ENCODE measurements at regions not wholly inside any gene's neighbourhood (a gene's known extent, or its start where the extent isn't known, plus 50 kb on each side); places are given as distances from the start of the nearest gene placed in this dataset.

DNA sequence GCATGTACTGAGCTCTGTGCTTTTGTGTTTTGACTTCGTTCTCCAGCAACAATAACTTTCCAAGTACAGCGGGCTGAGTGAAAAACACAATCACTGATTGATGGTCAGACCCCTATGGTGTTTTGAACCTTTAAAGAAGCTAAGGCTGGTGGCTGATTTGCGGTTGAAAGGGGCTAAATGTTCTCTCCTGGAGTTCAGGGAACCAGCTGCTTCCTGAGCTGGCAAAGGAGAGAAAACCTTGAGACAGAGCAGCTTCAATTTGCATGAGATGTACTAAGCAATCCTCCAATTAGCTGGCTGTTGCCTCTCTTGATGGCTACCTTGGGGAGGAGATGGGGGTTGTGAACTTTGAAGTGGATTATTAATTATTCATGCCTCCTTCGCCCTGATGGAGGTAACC lies 546.7 kb upstream of the SEL1L start:
- FAIRE-seq (no peak), DNase-seq (ENCODE audit: extremely low spot score, insufficient read length, low read depth) (no peak)

DNA sequence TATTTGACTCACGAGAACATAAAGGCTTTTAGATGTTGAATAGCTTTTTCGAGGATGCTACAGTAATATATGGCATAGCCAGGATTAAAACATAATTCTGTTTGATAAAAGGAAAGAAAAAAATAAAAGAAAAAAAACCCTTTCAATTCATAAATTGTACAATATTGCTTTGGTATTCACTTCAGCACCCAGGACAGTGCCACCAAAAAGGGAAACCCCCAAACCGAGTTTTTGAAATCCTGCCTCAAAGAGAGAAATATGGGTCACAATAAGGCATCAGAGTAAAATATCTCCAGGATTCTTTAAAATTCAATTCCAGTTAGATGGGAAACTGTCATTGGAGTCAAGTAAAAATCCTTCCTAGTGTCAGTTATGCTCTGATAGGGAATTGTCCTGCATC lies 551.2 kb upstream of the SEL1L start:
- DNase-seq (ENCODE audit: extremely low spot score, insufficient read length, low read depth) (no peak), FAIRE-seq (no peak)

DNA sequence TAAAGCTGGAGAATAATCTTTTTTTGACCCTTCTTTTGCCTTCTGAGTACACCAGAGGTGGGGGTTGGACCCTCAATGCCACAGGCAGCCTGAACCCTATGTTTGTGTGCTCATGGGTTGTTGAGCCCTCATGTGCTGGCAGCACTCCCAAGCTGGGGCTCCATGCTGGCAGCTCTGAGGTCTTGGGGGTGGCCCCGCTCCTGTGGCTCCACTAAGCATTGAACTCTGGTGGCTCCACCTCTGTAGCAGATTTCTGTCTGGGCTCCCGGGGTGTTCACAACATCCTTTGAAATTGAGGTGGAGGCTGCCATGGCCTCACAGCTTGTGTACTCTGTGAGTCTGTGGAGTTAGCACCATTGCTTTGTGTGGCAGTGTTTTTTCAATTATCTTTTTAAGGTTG lies 557.4 kb upstream of the SEL1L start:
- FAIRE-seq: no peak

DNA sequence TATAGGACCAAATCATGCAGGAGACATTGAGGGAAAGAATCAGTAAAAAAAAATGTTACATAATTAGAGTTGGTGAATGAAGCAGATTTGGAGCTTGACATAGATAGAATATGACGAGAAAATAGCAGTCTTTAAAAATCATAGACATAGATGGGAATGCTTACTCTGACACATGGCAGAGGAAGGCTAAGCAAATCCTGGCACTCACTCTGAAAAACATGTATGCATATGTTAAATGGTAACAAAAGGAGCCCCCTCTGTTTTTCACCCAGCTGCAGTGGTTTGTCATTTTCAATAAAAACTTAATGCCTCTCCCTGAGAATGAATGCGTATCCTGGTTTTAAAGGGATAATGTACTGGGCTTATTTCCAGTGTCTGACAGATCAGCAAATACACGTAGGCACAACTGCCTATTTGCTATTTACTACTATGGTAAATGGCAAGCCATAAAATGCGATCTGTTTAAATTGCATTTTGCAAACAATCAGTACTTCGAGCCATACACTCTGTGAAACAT lies 561.2 kb upstream of the SEL1L start:
- DNase-seq (ENCODE audit: extremely low spot score, insufficient read length, low read depth) (no peak), FAIRE-seq (no peak)

More for the DNA sequence above, 557.4 kb upstream of the SEL1L start:
- DNase-seq (ENCODE audit: extremely low spot score, insufficient read length, low read depth): no peak

DNA sequence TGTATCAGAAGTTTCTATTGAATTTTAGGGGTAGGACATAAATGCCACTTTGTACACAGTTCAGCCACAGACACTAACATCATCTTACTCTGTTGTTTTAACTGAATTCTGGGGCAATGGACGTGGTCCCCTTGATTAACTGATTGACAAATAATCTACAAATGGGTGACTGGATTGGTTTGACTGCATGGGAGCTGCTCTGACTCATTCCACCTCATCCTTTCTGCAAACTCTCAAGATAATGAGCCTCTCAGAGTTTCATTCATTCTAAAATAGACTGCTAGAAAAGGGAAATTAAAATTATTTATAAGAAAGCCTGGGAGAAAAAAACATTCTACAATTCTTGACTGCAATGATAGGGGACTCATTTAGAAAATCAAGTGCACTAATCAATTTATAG lies 570.4 kb upstream of the SEL1L start:
- DNase-seq (ENCODE audit: extremely low spot score, insufficient read length, low read depth) (no peak), FAIRE-seq (no peak)

DNA sequence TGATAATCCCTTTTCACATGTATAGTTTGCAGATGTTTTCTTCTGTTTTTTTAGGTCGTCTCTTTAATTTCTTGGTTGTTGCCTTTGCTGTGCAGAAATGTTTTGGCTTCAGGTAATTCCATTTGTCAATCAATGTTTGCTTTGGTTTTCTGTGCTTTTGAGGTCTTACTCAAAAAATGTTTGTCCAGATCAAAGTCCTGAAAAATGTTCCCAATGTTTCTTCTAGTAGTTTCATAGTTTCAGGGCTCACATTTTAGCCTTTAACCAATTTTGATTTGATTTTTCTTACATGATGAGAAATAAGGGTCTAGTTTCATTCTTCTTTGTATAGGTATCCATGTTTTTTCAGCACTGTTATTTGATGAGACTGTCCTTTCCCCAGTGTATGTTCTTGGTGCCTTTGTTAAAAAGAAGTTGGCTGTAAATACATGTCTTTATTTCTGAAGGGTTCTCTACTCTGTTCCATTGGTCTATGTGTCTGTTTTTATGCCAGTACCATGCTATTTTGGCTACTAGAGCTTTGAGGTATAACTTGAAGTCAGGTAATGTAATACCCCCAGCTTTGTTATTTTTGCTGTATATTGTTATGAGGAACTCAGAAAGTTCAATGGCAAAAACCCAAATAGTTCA lies 578.7 kb upstream of the SEL1L start:
- DNase-seq (ENCODE audit: extremely low spot score, insufficient read length, low read depth) (no peak), FAIRE-seq (no peak)

DNA sequence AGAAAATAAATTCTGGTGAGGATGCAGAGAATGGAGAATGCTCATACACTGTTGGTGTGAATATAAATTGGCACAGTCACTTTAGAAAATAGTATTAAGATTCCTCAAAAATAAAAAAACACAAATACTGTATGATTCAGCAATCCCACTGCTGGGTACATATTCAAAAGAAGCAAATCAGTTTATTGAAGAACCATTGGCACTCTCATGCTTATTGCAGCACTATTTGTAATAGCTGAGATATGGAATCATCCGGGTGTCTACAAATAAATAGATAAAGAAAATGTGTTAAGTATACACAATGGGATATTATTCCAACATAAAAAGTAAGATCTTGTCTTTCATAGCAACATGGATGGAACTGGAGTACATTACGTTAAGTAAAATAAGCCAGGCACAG lies 579.4 kb upstream of the SEL1L start:
- DNase-seq (ENCODE audit: extremely low spot score, insufficient read length, low read depth): no peak
- FAIRE-seq: no peak

DNA sequence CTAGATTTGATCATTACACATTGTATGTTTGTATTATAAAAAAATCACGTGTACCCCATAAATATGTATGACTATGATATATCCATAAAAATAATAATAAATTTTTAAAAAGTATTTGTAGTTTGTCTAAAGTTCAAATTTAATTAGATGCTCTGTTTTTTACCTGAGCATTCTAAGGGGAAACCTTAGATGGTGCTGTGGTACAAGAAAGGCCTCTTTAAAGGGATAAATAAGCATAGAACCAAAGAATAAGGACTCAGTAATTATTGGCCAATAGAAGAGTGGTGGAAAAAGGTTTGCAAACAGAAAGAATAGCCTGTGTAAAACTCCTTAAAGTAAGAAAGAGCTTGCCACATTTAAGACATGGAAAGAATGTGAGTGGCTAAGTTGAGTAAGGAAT lies 580.1 kb upstream of the SEL1L start:
- no peak for DNase-seq (ENCODE audit: extremely low spot score, insufficient read length, low read depth)
- no peak for FAIRE-seq

DNA sequence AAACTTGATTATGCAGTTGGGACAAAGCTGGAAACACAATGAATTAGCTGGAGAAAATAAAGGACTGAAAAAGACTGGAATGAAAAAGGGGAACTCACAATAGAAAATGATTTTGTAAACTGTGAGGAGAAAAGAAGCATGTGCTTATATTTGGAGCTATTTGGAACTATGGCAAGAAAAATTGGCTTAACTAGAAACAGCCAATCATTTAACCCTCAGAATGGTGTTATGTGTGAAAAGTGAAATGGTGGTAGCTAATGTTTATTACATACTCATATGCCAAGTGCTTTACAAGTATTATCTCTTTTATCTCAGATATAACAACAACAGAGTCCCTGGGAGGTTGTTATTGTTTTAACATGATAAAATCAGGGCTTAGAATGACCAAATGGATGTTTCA lies 583.1 kb upstream of the SEL1L start:
- no peak for FAIRE-seq
- DNase-seq (ENCODE audit: extremely low spot score, insufficient read length, low read depth): no peak

DNA sequence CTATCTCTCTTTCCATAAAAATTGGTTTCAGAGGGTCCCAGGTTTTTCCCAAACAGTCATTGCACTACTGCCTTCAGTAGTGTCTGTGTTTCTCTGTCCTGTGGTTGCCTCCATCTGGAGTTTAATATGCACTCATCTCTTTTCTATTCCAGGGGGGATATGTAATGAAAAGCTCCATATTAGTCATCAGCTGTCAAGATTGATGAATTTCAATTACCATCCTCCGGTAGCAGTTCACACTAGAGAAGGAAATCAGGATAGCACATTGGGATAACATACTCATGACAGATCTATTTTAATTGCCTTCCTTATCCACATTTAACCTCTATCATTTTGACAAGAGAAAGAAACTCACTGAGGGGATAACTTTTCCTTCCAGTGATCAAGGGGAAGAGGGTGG lies 589.0 kb upstream of the SEL1L start:
- FAIRE-seq: no peak

DNA sequence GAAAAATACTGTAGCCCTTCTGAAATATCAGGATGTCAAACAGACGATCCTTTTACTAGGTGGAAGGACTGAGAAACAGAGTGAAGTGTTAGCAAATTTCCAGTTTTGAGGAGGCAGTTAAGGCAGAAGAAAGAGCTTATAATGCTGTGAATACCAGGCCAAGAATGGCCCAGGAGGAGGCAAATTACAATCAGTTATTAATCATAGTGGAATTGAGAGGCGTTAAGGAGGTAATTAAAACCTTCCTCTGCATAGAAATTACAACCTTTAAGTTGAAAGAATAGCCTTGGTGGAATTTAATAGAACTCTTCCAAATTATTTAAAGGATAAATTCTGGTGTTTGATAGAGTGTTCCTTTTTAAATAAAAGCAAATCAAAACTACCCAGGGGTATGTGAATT lies 590.9 kb upstream of the SEL1L start:
- no peak for FAIRE-seq
- DNase-seq (ENCODE audit: extremely low spot score, insufficient read length, low read depth): no peak

More for the DNA sequence above, 589.0 kb upstream of the SEL1L start:
- DNase-seq (ENCODE audit: extremely low spot score, insufficient read length, low read depth): no peak

DNA sequence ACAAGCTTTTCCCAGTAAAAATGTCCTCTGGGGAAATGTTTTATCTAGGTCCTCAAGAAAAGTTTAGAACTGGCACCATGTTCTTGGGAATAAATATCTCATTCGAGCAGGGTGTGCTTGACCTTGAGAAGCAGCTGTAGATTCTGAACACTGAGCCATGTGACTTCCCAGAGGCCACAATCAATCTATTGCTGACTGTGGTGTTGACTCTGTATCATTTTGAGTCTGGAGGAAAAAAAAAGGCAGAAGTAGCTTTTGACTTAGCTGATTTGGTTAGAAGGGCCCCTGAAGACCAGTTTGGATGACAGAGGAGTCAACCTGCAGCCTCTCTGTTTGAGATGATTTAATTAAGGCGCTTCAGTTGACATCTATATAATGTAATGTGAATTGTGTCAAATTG lies 592.4 kb upstream of the SEL1L start:
- no peak for DNase-seq (ENCODE audit: extremely low spot score, insufficient read length, low read depth)
- no peak for FAIRE-seq

DNA sequence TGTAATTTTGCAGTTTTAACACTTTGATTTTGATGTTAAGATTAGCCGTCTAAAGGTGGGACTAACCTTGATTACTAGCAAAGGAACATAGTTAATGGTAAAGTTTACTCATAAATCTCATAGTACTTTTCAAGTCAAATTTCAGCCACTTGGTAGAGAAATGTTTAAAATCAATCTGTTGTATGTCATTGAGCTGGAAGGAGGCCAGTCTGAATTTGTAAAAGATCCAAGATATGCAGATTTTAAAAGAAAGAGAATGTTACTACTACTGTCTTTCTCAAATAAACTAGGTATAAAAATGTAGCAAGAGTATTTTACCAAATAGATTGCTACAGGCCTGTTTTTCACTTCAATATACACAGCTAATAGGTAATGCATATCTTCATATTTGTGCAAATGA lies 600.8 kb upstream of the SEL1L start:
- FAIRE-seq (no peak), DNase-seq (ENCODE audit: extremely low spot score, insufficient read length, low read depth) (no peak)

DNA sequence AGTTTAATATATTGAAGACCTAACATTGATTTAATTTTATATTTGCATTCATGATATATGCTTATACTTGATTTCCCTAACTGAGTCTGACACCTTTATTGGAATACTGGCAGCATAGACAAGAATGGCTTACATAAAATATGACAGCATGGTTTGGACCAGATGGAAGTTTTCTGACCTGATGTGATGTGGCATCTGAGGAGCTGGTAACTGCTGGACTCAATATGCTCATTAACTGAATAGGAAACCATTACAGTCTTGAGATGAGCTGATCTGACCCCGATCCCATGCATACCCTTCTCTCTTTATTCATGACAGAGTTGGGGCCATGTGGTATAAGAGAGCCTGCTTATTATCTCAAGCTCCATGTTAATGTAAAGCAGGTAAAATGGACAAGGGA lies 604.8 kb upstream of the SEL1L start:
- DNase-seq (ENCODE audit: extremely low spot score, insufficient read length, low read depth) (no peak), FAIRE-seq (no peak)

DNA sequence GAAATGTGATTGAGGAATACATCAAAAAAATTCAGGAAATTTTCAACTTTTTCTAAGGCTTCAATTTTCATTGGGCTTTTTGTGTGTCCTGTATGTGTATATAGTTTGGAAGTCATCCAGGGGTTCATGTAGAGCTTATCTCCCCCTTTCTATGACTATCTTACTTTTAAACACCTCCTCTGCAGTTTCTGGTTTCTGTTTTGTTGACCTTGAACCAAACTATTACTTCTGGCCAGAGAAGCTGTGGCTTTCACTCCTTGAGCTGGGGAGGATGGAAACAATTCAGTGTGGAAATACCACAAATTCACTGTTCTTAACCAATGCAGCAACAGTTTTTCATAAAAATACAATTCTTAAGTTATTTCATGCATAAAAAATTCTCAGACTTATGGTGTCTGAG lies 613.2 kb upstream of the SEL1L start:
- DNase-seq (ENCODE audit: extremely low spot score, insufficient read length, low read depth) (no peak), FAIRE-seq (no peak)

DNA sequence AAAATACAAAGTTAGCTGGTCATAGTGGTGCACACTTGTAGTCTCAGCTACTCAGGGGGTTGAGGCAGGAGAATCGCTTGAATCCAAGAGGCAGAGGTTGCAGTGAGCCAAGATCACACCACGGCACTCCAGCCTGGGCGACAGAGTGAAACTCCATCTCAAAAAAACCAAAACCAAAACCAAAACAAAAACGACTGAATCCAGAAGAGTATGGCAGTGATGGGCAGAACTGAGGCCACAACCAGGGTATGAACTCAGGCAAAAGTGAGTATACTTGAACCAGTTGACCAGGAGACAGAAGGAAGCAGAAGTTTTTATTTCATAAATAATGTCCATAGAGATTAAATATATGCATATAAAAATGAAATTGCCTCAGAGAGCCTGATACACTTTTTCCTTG lies 620.0 kb upstream of the SEL1L start:
- FAIRE-seq (no peak), DNase-seq (ENCODE audit: extremely low spot score, insufficient read length, low read depth) (no peak)

DNA sequence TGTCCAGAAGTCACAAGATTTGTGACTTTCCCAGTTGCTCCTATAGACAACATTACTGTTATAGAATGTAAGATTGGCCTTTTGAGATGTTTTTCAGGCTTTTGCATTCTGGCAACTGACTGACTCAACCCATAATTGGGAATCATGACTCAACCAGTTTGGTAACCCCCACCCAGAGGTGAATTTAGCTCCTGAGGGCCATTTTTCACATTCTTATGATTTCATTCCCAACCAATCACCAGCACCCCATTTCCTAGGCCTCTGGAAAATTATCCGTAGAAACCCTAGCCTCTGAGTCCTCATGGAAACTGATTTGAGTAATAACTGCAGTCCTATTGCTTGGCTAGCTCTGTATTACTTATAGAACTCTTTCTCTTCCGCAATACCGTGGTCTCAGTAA lies 626.0 kb upstream of the SEL1L start:
- no peak for FAIRE-seq

DNA sequence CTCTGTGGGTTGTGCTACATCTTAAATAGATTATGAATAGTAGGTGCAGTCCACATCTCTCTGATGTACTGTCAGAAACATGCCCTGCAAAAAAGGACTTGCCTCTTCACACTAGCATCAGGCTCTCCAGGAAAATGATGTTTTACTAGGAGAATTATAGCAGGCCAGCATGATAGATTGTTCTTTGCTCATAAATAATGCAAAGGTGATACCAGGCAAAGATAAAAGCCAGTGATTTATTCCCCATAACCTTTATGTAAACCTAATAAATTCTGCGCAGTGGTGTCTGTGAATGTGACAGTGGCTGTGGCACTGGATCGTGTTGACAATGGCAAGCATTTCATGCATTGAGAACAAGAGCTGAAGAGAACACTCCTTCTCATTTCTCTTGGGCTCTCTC lies 646.5 kb upstream of the SEL1L start:
- DNase-seq (ENCODE audit: extremely low spot score, insufficient read length, low read depth): no peak
- no peak for FAIRE-seq

More for the DNA sequence above, 626.0 kb upstream of the SEL1L start:
- DNase-seq (ENCODE audit: extremely low spot score, insufficient read length, low read depth): no peak

DNA sequence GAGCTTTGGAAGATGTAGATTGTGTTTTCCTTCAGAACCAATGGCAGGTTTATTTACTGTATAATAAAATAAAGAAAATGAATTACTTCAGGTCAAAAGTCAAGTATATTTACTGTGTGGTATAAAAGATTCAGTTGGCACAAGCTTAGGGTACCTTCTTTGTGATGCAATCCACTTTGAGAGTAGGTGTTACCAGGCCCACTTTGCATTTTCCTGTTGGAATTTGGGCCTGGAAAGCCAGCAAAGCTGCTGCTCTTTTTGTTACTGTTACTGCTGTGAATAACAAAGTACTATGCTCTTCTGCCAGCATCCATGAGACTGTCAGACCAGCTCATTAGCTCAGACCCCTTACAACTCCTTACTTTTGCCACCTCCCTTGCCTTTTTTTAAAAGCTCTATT lies 649.0 kb upstream of the SEL1L start:
- FAIRE-seq (no peak), DNase-seq (ENCODE audit: extremely low spot score, insufficient read length, low read depth) (no peak)

DNA sequence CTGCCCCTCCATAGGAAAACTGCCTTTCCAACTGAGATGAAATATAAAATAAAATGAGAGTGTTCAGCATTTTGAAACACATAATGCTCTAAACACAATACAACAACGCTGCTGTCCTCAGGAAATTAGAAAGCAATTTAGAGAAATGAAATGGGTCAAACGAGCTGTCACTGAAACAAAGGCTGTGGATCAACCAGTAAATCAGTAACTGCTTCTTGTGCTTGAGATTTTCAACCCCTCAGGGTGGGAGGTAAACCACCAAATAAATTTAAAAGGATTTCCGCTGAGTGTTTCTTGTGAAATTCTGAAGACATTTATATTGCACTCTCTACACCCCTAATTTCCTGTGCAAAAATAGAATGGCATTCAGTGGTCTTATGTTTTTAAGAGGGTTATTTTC lies 657.1 kb upstream of the SEL1L start:
- FAIRE-seq (no peak), DNase-seq (ENCODE audit: extremely low spot score, insufficient read length, low read depth) (no peak)

DNA sequence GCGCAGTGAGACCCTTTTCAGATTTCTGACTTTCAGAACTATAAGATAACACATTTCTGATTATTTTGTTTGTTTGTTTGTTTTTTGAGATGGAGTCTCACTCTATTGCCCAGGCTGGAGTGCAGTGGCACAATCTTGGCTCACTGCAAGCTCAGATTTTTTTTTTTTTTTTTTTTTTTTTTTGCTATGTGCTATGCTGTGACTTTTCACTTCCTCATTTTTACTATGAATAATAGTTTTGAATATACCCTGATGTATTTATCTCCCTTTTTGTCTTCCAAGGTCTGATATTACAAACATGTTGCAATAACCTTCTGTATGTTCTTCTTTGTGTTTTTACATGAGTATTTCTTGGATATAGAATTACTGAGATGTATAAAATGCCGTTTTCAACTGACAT lies 658.7 kb upstream of the SEL1L start:
- FAIRE-seq (no peak), DNase-seq (ENCODE audit: extremely low spot score, insufficient read length, low read depth) (no peak)

DNA sequence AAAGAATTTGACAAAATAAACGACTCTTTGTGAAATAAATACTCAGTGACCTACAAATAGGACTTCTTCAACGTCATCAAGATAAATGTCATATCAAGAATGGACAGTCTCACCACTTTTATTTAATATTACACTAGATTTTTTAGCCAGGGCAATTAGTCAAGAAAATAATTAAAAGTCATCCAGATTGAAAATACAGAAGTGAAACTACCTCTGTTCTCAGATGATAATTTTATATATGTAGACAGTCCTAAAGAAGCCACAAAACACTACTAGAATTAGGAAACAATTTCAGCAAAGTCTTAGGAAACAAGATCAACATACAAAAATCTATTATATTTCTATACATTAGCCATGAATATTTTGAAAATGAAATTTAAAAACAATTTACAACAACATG lies 689.6 kb upstream of the SEL1L start:
- FAIRE-seq (no peak), DNase-seq (ENCODE audit: extremely low spot score, insufficient read length, low read depth) (no peak)

DNA sequence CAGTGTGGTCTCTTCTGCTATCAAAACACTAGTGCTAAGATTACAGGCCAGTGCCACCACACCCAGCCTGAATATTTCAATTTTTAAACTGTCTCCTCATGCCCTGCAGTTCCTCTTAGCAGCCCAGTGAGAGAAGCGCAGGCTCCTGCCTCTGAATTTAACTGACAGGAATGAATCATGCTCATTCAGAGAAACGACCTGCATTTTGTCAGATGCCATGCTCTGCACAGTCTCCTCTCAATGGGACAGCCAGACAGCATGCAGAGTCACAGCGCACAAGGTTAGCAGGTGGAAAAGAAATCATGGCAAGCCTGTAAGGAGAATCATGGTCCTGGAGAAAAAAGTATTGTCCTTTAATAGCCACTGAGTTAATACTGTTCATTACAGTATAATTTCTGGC lies 691.0 kb upstream of the SEL1L start:
- FAIRE-seq (no peak), DNase-seq (ENCODE audit: extremely low spot score, insufficient read length, low read depth) (no peak)
